GM19395 (cell line): ENCODE measurements at regions not wholly inside any gene's neighbourhood (a gene's known extent, or its start where the extent isn't known, plus 50 kb on each side); places are given as distances from the start of the nearest gene placed in this dataset.
"Not testable (repeated sequence)": the region's sequence is repeated elsewhere in the genome, so short reads cannot be mapped to it uniquely, and the experiment has no call there.

Experiments used
- ATAC-seq: cut with Tn5 transposase; IDR thresholded peaks from one replicate; pipeline ENCODE4 v1.9.1; 2021; ENCODE audit warnings: mild to moderate bottlenecking, moderate library complexity; ENCODE audit not compliant: unreplicated experiment

GRCh38 chr1:101463195-101463594 lies 226.4 kb downstream of the S1PR1 start:
- ATAC-seq, result no peak

GRCh38 chr1:101465941-101466340 lies 229.1 kb downstream of the S1PR1 start:
- no peak for ATAC-seq

GRCh38 chr1:101474039-101474665 lies 237.3 kb downstream of the S1PR1 start:
- peak; percentile 61 for ATAC-seq

GRCh38 chr1:101476541-101476940 lies 239.7 kb downstream of the S1PR1 start:
- ATAC-seq, result no peak

- ATAC-seq, result no peak
These were observed 243.1 kb downstream of the S1PR1 start for GRCh38 chr1:101479945-101480344.

- ATAC-seq, result no peak
These were observed 245.5 kb downstream of the S1PR1 start for GRCh38 chr1:101482306-101482705.

- no peak for ATAC-seq
These were observed 247.3 kb downstream of the S1PR1 start for GRCh38 chr1:101483982-101484688.

GRCh38 chr1:101484689-101485338 lies 248.0 kb downstream of the S1PR1 start:
- ATAC-seq, result no peak

GRCh38 chr1:101485712-101486111 lies 248.9 kb downstream of the S1PR1 start:
- ATAC-seq, result no peak

- not testable (repeated sequence) for ATAC-seq
These were observed 255.3 kb downstream of the S1PR1 start for GRCh38 chr1:101492144-101492543.

- ATAC-seq, result not testable (repeated sequence)
These were observed 257.1 kb downstream of the S1PR1 start for GRCh38 chr1:101493920-101494319.

- ATAC-seq, result no peak
These were observed 259.3 kb downstream of the S1PR1 start for GRCh38 chr1:101496109-101496508.

- no peak for ATAC-seq
These were observed 261.2 kb downstream of the S1PR1 start for GRCh38 chr1:101497881-101498559.

- ATAC-seq, result not testable (repeated sequence)
These were observed 267.3 kb downstream of the S1PR1 start for GRCh38 chr1:101504106-101504505.

- ATAC-seq, result not testable (repeated sequence)
These were observed 268.4 kb downstream of the S1PR1 start for GRCh38 chr1:101505240-101505639.

GRCh38 chr1:101506541-101507164 lies 269.8 kb downstream of the S1PR1 start:
- peak; percentile 88 for ATAC-seq

GRCh38 chr1:101507547-101507971 lies 270.7 kb downstream of the S1PR1 start:
- ATAC-seq, result no peak

GRCh38 chr1:101508913-101509312 lies 272.1 kb downstream of the S1PR1 start:
- no peak for ATAC-seq

GRCh38 chr1:101509370-101509769 lies 272.6 kb downstream of the S1PR1 start:
- ATAC-seq, result no peak

- ATAC-seq, result no peak
These were observed 274.5 kb downstream of the S1PR1 start for GRCh38 chr1:101511202-101511891.
